ENCODE measurements at regions not wholly inside any gene's neighbourhood (a gene's known extent, or its start where the extent isn't known, plus 50 kb on each side); places are given as distances from the start of the nearest gene placed in this dataset.

DNA sequence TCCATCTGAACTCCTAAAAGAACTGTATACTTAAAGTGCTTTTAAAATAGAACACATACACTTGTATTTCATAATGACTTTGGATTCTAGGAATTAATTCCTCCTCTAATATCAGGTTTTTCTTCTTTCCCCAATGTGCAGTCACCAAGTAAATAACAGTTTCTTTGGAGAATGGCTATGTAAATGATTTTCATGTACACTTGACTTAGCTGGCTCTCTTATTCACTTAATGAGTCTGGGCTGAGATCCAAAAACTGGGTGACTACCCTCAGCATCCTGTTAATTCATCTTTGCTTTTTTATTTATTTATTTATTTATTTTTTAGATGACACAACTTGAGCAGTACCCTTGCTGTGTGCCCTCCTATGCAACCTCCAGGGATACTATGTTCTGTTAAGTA lies 1003.7 kb downstream of the SLITRK1 start:
- TF ChIP-seq EZH2 (IDR thresholded peaks at IDR 0.05) (no peak), POLR2AphosphoS5 (IDR thresholded peaks at IDR 0.05; ENCODE audit: borderline replicate concordance, low read depth, low read length) (no peak), FOXP2 (optimal IDR thresholded peaks at IDR 0.05; ENCODE audit: control extremely low read depth, extremely low read length, insufficient read depth) (no peak)

Measured in SK-N-MC (cell line).